ENCODE measurements at regions not wholly inside any gene's neighbourhood (a gene's known extent, or its start where the extent isn't known, plus 50 kb on each side); places are given as distances from the start of the nearest gene placed in this dataset.

DNA sequence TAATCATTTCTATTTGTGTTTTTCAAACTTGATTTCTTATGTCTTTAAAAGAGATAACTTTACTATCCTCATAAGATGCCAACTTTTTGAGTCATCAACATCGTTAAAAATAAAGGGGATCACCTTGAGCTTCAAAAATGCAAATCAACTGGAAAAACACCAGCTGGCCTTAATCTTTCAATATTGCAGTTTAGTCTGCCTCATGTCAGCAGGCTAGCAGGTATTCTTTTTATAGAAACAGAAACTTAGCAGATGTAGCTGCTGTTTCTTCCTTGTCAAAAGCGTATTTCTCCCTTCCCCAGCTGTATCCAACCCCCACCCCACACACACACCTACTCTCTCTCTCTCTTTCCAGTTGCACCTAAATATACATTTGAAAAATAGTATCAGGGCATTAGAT, 154.1 kb upstream of the ZNF804A start:
- TF ChIP-seq, protein P1, sequence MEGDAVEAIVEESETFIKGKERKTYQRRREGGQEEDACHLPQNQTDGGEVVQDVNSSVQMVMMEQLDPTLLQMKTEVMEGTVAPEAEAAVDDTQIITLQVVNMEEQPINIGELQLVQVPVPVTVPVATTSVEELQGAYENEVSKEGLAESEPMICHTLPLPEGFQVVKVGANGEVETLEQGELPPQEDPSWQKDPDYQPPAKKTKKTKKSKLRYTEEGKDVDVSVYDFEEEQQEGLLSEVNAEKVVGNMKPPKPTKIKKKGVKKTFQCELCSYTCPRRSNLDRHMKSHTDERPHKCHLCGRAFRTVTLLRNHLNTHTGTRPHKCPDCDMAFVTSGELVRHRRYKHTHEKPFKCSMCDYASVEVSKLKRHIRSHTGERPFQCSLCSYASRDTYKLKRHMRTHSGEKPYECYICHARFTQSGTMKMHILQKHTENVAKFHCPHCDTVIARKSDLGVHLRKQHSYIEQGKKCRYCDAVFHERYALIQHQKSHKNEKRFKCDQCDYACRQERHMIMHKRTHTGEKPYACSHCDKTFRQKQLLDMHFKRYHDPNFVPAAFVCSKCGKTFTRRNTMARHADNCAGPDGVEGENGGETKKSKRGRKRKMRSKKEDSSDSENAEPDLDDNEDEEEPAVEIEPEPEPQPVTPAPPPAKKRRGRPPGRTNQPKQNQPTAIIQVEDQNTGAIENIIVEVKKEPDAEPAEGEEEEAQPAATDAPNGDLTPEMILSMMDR (IDR thresholded peaks at IDR 0.05): no peak
- TF ChIP-seq POLR2AphosphoS5 (IDR thresholded peaks at IDR 0.05) (no peak), POLR2A (IDR thresholded peaks at IDR 0.05) (no peak)
